Esophagus (tissue), 2 donors: ENCODE measurements at regions not wholly inside any gene's neighbourhood (a gene's known extent, or its start where the extent isn't known, plus 50 kb on each side); places are given as distances from the start of the nearest gene placed in this dataset.
"Not testable (repeated sequence)": the region's sequence is repeated elsewhere in the genome, so short reads cannot be mapped to it uniquely, and the experiment has no call there.

ENCODE experiments used
- H3K27ac ChIP-seq, 2 donors: one replicate each; pipeline ENCODE4 v1.5.1; 2013; ENCODE audit warnings: low read depth in 2 of 2, mild to moderate bottlenecking in 2 of 2, inconsistent platforms in 1 of 2, low read length in 1 of 2, moderate library complexity in 1 of 2
- H3K27me3 ChIP-seq, 2 donors: one replicate each; pipeline ENCODE4 v1.6.1; 2013; ENCODE audit warnings: low read length in 2 of 2, control low read depth in 1 of 2, mild to moderate bottlenecking in 1 of 2; ENCODE audit not compliant: insufficient read depth in 2 of 2, control insufficient read depth in 1 of 2
- H3K36me3 ChIP-seq, 2 donors: one replicate each; pipeline ENCODE4 v1.6.1; 2013; ENCODE audit warnings: low read length in 1 of 2; ENCODE audit not compliant: control insufficient read depth in 2 of 2, insufficient read depth in 2 of 2
- H3K4me1 ChIP-seq, 2 donors: one replicate each; pipeline ENCODE4 v1.6.1; 2013; ENCODE audit warnings: low read length in 1 of 2; ENCODE audit not compliant: control insufficient read depth in 2 of 2, insufficient read depth in 2 of 2
- H3K4me3 ChIP-seq, 2 donors: one replicate each; pipeline ENCODE4 v1.5.1; 2013; ENCODE audit warnings: low read length in 2 of 2, mild to moderate bottlenecking in 2 of 2, low read depth in 1 of 2, moderate library complexity in 1 of 2
- H3K9me3 ChIP-seq, 2 donors: one replicate each; pipeline ENCODE4 v1.6.1; 2013; ENCODE audit warnings: mild to moderate bottlenecking in 2 of 2, low read depth in 1 of 2, low read length in 1 of 2, moderate library complexity in 1 of 2; ENCODE audit not compliant: control insufficient read depth in 2 of 2, insufficient read depth in 1 of 2
- WGBS, 2 donors: extraction: QIAGEN DNeasy Blood & Tissue Kit; methylation state at CpG; one replicate each; pipeline ENCODE4 v1.1.7; 2013; 5-methylcytosine and 5-hydroxymethylcytosine counted together
- donor health status: healthy with polysubstance abuse.
- donor health status: Bipolar disorder and iron deficiency.

- H3K27ac ChIP-seq, result no peak overlapping the region
- no peaks in the 10 kb centered on the region for H3K36me3 ChIP-seq
- no peaks in the 10 kb centered on the region for H3K27me3 ChIP-seq
- H3K9me3 ChIP-seq, result peaks cover 0 to 6% of the 10 kb centered on the region in 2 donors
- no peak overlapping the region for H3K4me3 ChIP-seq
- WGBS, 2 donors, result 94 to 99% methylated on average over 2 of the region's 2 CpGs
- H3K4me1 ChIP-seq, result no peaks in the 10 kb centered on the region
Measured at GRCh38 chr17:72188801-72189200, 68.0 kb downstream of the SOX9 start.

GRCh38 chr17:72189768-72190593 lies 69.2 kb downstream of the SOX9 start:
- peaks cover 0 to 6% of the 10 kb centered on the region in 2 donors for H3K9me3 ChIP-seq
- H3K4me3 ChIP-seq, result no peak overlapping the region
- no peaks in the 10 kb centered on the region for H3K27me3 ChIP-seq
- H3K4me1 ChIP-seq, result no peaks in the 10 kb centered on the region
- no peak overlapping the region for H3K27ac ChIP-seq
- no peaks in the 10 kb centered on the region for H3K36me3 ChIP-seq
- WGBS, 2 donors, result 71 to 72% methylated on average over 5 of the region's 5 CpGs

GRCh38 chr17:72191356-72191755 lies 70.5 kb downstream of the SOX9 start:
- Histone ChIP-seq H3K4me1 (no peaks in the 10 kb centered on the region), H3K9me3 (peaks cover 4 to 6% of the 10 kb centered on the region in 2 donors), H3K4me3 (no peak overlapping the region), H3K27me3 (no peaks in the 10 kb centered on the region), H3K36me3 (no peaks in the 10 kb centered on the region), H3K27ac (no peak overlapping the region)
- WGBS, 2 donors, result 82 to 83% methylated on average over 5 of the region's 5 CpGs

- Histone ChIP-seq H3K36me3 (no peaks in the 10 kb centered on the region), H3K27me3 (no peaks in the 10 kb centered on the region), H3K27ac (no peak overlapping the region), H3K4me1 (no peaks in the 10 kb centered on the region), H3K4me3 (no peak overlapping the region), H3K9me3 (peaks cover 4 to 6% of the 10 kb centered on the region in 2 donors)
- 71 to 77% methylated on average over 11 of the region's 11 CpGs for WGBS, 2 donors
Measured at GRCh38 chr17:72191921-72192799, 71.3 kb downstream of the SOX9 start.

GRCh38 chr17:72192800-72193192 lies 72.0 kb downstream of the SOX9 start:
- Histone ChIP-seq H3K27me3 (no peaks in the 10 kb centered on the region), H3K9me3 (peaks cover 4 to 6% of the 10 kb centered on the region in 2 donors), H3K27ac (no peak overlapping the region), H3K4me3 (no peak overlapping the region), H3K4me1 (no peaks in the 10 kb centered on the region), H3K36me3 (no peaks in the 10 kb centered on the region)
- WGBS, 2 donors, result 83 to 90% methylated on average over 4 of the region's 4 CpGs

- no peaks in the 10 kb centered on the region for H3K4me1 ChIP-seq
- H3K27ac ChIP-seq, result no peak overlapping the region
- 79 to 80% methylated on average over 10 of the region's 10 CpGs for WGBS, 2 donors
- no peak overlapping the region for H3K4me3 ChIP-seq
- peaks cover 4 to 6% of the 10 kb centered on the region in 2 donors for H3K9me3 ChIP-seq
- no peaks in the 10 kb centered on the region for H3K27me3 ChIP-seq
- H3K36me3 ChIP-seq, result no peaks in the 10 kb centered on the region
Measured at GRCh38 chr17:72193391-72194106, 72.7 kb downstream of the SOX9 start.

GRCh38 chr17:72194107-72194440 lies 73.3 kb downstream of the SOX9 start:
- H3K36me3 ChIP-seq, H3K27ac ChIP-seq, H3K4me3 ChIP-seq, H3K27me3 ChIP-seq, H3K4me1 ChIP-seq, H3K9me3 ChIP-seq: not testable (repeated sequence)
- WGBS, 2 donors, result 94% methylated on average over 10 of the region's 10 CpGs

GRCh38 chr17:72199256-72199655 lies 78.4 kb downstream of the SOX9 start:
- Histone ChIP-seq H3K27ac (no peak overlapping the region), H3K36me3 (no peaks in the 10 kb centered on the region), H3K9me3 (peaks cover 0 to 4% of the 10 kb centered on the region in 2 donors), H3K4me3 (no peak overlapping the region), H3K27me3 (peaks cover 0 to 3% of the 10 kb centered on the region in 2 donors), H3K4me1 (no peaks in the 10 kb centered on the region)

GRCh38 chr17:72204742-72205141 lies 83.9 kb downstream of the SOX9 start:
- Histone ChIP-seq H3K4me1 (no peaks in the 10 kb centered on the region), H3K9me3 (no peaks in the 10 kb centered on the region), H3K36me3 (no peaks in the 10 kb centered on the region), H3K27me3 (peaks cover 0 to 3% of the 10 kb centered on the region in 2 donors), H3K4me3 (no peak overlapping the region), H3K27ac (no peak overlapping the region)
- 63 to 69% methylated on average over 10 of the region's 10 CpGs for WGBS, 2 donors
